Gastroesophageal sphincter (tissue), 4 donors: ENCODE measurements at regions not wholly inside any gene's neighbourhood (a gene's known extent, or its start where the extent isn't known, plus 50 kb on each side); places are given as distances from the start of the nearest gene placed in this dataset.

Experiments used
- ATAC-seq: fragments of 150-250 bp; one replicate; pipeline ENCODE4 v1.9.1; 2016; ENCODE audit warnings: mild to moderate bottlenecking, moderate library complexity
- H3K27ac ChIP-seq, 4 donors: fragments of 200-600 bp; sonication (generic) in 3 of 4; 1 replicate in 3 of 4; 2 replicates in 1 of 4; pipeline ENCODE4 v1.5.1; 2016 to 2019
- H3K27me3 ChIP-seq: fragments of 200-600 bp; sonication (generic); one replicate; pipeline ENCODE4 v1.5.1; 2019
- H3K36me3 ChIP-seq, 2 donors: fragments of 200-600 bp; sonication (generic); one replicate each; pipeline ENCODE4 v1.5.1; 2019; ENCODE audit warnings: control low read depth in 1 of 2
- H3K4me1 ChIP-seq, 3 donors: fragments of 200-600 bp; sonication (generic); 1 replicate in 2 of 3; 2 replicates in 1 of 3; pipeline ENCODE4 v1.5.1; 2016 to 2019; ENCODE audit warnings: control low read depth in 2 of 3
- H3K4me3 ChIP-seq, 2 donors: fragments of 200-600 bp; sonication (generic); one replicate each; pipeline ENCODE4 v1.5.1; 2019; ENCODE audit warnings: mild to moderate bottlenecking in 1 of 2, moderate library complexity in 1 of 2
- H3K9me3 ChIP-seq, 3 donors: fragments of 200-600 bp; sonication (generic); one replicate each; pipeline ENCODE4 v1.5.1; 2017 to 2019; ENCODE audit warnings: control low read depth in 2 of 3
- EP300 ChIP-seq: sonication (generic); formaldehyde crosslinking; IDR thresholded peaks from one replicate; pipeline ENCODE4 v1.6.1; 2017; ENCODE audit warnings: antibody characterized with exemption, mild to moderate bottlenecking
- POLR2A ChIP-seq, 2 donors: fragments of 450-650 bp; IDR thresholded peaks; one replicate each; pipeline ENCODE4 v1.6.1; 2017; ENCODE audit warnings: antibody characterized with exemption in 2 of 2, mild to moderate bottlenecking in 2 of 2, moderate library complexity in 1 of 2
- POLR2AphosphoS5 ChIP-seq: sonication (generic); formaldehyde crosslinking; IDR thresholded peaks from one replicate; pipeline ENCODE4 v1.6.1; 2017; ENCODE audit warnings: antibody characterized with exemption
- WGBS, 2 donors: methylation state at CpG; one replicate each; pipeline ENCODE4 v1.1.5; 2018; ENCODE audit warnings: low coverage in 1 of 2; 5-methylcytosine and 5-hydroxymethylcytosine counted together
- TF ChIP-seq, protein P1 (sequence below), 4 experiments: fragments of 200-600 bp in 2 of 4; fragments of 450-650 bp in 2 of 4; sonication (generic) in 1 of 4; IDR thresholded peaks; one replicate each; pipeline ENCODE4 v1.5.1; 2017 to 2019; ENCODE audit warnings: antibody characterized with exemption in 4 of 4, mild to moderate bottlenecking in 2 of 4, moderate library complexity in 2 of 4

DNA sequence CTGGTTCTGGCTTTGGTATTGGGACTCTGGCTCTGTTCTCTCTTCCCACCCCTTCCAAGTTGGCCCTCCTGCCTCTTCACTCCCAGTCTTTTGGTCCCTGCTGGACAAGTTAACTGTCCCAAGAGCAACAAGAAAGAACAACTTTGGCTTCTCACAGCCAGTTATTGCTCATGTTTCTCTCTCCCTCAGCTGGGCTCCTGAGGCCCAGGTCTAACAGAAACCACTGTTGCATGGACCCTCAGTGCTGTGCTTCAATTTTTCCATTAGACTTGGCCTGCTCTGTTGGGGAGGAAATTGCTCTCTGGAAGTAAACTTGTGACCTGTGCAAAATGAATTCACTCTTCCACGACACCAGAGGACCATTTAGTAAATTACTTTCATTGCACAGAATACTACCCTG lies 64.5 kb downstream of the CHST2 start:
- TF ChIP-seq POLR2A (IDR thresholded peaks at IDR 0.05) (no peak), POLR2AphosphoS5 (no peak), EP300 (no peak)
- TF ChIP-seq, protein P1, sequence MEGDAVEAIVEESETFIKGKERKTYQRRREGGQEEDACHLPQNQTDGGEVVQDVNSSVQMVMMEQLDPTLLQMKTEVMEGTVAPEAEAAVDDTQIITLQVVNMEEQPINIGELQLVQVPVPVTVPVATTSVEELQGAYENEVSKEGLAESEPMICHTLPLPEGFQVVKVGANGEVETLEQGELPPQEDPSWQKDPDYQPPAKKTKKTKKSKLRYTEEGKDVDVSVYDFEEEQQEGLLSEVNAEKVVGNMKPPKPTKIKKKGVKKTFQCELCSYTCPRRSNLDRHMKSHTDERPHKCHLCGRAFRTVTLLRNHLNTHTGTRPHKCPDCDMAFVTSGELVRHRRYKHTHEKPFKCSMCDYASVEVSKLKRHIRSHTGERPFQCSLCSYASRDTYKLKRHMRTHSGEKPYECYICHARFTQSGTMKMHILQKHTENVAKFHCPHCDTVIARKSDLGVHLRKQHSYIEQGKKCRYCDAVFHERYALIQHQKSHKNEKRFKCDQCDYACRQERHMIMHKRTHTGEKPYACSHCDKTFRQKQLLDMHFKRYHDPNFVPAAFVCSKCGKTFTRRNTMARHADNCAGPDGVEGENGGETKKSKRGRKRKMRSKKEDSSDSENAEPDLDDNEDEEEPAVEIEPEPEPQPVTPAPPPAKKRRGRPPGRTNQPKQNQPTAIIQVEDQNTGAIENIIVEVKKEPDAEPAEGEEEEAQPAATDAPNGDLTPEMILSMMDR (IDR thresholded peaks at IDR 0.05) = no peak
- WGBS, 2 donors = 67% methylated on average over 1 of the region's 1 CpG; no CpG with 5 or more reads in 1 of the 2 donors
- no peaks in the 10 kb centered on the region for H3K4me1 ChIP-seq
- peaks cover 0 to 14% (median 0%) of the 10 kb centered on the region in 3 donors for H3K9me3 ChIP-seq
- H3K36me3 ChIP-seq = no peaks in the 10 kb centered on the region
- H3K4me3 ChIP-seq = no peak overlapping the region
- no peak for ATAC-seq
- no peaks in the 10 kb centered on the region for H3K27me3 ChIP-seq
- H3K27ac ChIP-seq = no peak overlapping the region

DNA sequence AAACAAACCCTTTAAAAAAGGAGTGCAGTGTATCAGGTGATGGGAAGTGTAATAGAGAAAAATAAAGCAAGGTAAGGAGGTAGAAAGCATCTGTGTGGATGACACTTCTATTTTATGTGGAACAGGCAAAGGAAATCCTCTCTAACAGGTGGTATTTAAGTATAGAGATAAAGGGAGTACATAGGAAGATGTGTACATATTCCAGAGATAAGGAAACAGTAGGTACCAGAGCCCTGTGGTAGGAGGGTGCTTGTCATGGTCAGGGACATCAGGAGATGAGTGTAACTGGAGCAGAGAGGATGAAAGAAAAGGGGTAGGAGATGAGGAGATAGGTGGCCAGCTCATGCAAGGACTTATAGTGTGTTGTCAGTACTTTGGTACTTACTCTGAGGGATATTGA lies 65.8 kb downstream of the CHST2 start:
- H3K27me3 ChIP-seq = no peaks in the 10 kb centered on the region
- no peak overlapping the region for H3K4me3 ChIP-seq
- H3K9me3 ChIP-seq = peaks cover 0 to 11% (median 0%) of the 10 kb centered on the region in 3 donors
- no peaks in the 10 kb centered on the region for H3K36me3 ChIP-seq
- TF ChIP-seq POLR2A (IDR thresholded peaks at IDR 0.05) (no peak), POLR2AphosphoS5 (no peak), EP300 (no peak)
- TF ChIP-seq, protein P1 (IDR thresholded peaks at IDR 0.05) = no peak
- H3K27ac ChIP-seq = no peak overlapping the region
- ATAC-seq = no peak
- H3K4me1 ChIP-seq = no peaks in the 10 kb centered on the region

DNA sequence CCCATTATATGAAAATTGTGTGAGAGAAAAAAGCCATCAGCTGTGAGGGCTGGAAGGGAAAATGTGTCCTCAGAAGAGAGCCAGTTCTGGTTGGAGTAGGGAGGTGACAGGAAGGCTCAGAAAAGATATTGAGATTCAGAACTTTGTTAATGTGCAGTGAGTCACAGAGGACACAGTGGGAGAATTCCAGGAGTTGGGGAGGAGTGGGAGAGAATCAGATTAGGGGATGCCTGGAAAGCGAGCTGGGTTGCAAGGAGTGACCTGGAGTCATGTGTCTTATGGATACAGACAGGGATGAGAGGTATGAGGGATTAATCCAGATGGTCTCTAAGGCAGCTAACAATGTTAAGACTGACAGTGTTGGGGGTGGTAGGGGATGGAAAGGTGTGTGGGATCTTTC lies 67.5 kb downstream of the CHST2 start:
- no peaks in the 10 kb centered on the region for H3K9me3 ChIP-seq
- TF ChIP-seq, protein P1 (IDR thresholded peaks at IDR 0.05) = no peak
- no peak for TF ChIP-seq EP300
- TF ChIP-seq POLR2A (IDR thresholded peaks at IDR 0.05) = no peak
- TF ChIP-seq POLR2AphosphoS5 = no peak
- no peaks in the 10 kb centered on the region for H3K4me1 ChIP-seq
- ATAC-seq = no peak
- no peaks in the 10 kb centered on the region for H3K27me3 ChIP-seq
- no peak overlapping the region for H3K27ac ChIP-seq
- no peak overlapping the region for H3K4me3 ChIP-seq
- no peaks in the 10 kb centered on the region for H3K36me3 ChIP-seq
- WGBS, 2 donors = 82 to 89% methylated on average over 1 of the region's 1 CpG

DNA sequence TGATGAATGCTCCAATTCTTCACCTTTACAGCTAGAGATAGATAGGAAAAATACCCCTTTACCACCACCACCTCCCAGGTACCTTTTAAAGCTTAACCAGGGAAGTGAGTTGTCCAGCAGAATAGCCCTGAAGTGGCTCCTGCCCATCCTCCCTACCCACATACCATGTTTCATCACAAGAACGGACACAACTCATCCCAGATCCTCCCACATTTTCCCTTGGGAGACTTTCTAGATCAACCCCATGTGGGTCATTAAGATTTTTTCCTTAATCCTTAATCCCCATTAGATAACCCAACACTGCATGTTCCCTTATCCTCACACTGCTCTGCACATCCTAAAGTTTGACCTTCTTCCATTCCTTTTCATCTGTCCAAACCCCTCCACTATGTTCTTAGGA lies 69.3 kb downstream of the CHST2 start:
- H3K4me1 ChIP-seq = no peaks in the 10 kb centered on the region
- no peak overlapping the region for H3K27ac ChIP-seq
- H3K36me3 ChIP-seq = no peaks in the 10 kb centered on the region
- no peak overlapping the region for H3K4me3 ChIP-seq
- H3K27me3 ChIP-seq = no peaks in the 10 kb centered on the region
- TF ChIP-seq POLR2A (IDR thresholded peaks at IDR 0.05) (no peak), POLR2AphosphoS5 (no peak), EP300 (no peak)
- TF ChIP-seq, protein P1 (IDR thresholded peaks at IDR 0.05) = no peak
- 61 to 92% methylated on average over 1 of the region's 1 CpG for WGBS, 2 donors
- no peak for ATAC-seq
- H3K9me3 ChIP-seq = no peaks in the 10 kb centered on the region

DNA sequence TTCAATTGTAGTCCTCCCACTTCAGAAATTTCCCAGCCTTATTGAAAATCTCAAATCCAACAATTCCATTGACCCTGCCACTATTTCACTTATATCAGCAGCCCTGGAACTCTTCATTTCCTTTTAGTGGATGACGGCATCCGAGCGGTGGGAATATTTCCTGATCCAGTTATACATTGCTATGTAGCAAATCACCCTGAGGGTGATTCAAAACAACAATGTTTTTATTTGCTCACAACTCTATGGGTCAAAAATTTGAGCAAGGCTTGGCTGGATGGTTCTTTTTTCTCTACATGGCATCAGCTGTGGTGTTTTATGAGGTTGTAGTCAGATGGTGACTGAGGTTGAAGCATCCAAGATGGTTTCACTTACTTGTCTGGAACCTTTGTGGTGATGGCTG lies 70.5 kb downstream of the CHST2 start:
- no peak overlapping the region for H3K27ac ChIP-seq
- TF ChIP-seq EP300 (no peak), POLR2A (IDR thresholded peaks at IDR 0.05) (no peak), POLR2AphosphoS5 (no peak)
- TF ChIP-seq, protein P1 (IDR thresholded peaks at IDR 0.05) = no peak
- ATAC-seq = no peak
- 90 to 93% methylated on average over 2 to 3 of the region's 3 CpGs for WGBS, 2 donors
- H3K36me3 ChIP-seq = no peaks in the 10 kb centered on the region
- H3K9me3 ChIP-seq = no peaks in the 10 kb centered on the region
- H3K27me3 ChIP-seq = no peaks in the 10 kb centered on the region
- no peaks in the 10 kb centered on the region for H3K4me1 ChIP-seq
- no peak overlapping the region for H3K4me3 ChIP-seq
